ENCODE measurements at regions not wholly inside any gene's neighbourhood (a gene's known extent, or its start where the extent isn't known, plus 50 kb on each side); places are given as distances from the start of the nearest gene placed in this dataset.

DNA sequence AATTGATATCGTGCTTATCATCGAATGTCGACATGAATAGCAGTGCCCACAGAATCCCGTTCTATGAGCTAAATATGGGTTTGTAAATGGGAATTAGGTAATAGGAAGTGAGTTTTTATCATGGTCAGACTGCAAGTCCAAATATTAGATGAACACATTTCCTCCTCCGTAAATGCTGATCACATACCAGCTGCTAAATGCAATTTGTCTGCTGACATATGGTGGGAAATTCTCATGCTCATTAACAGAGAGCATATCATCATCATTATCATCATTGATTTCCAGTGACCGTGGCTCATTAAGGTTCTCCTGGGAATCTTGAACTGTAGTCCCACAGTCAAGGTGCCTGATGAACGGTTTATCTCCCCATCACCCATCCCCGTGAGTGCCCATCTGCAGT, 998.8 kb upstream of the TMEM132C start:
- no peak for DNase-seq

- no peak for DNase-seq
Observed at GRCh38 chr12:127268706-127269425, 998.1 kb upstream of the TMEM132C start.

DNA sequence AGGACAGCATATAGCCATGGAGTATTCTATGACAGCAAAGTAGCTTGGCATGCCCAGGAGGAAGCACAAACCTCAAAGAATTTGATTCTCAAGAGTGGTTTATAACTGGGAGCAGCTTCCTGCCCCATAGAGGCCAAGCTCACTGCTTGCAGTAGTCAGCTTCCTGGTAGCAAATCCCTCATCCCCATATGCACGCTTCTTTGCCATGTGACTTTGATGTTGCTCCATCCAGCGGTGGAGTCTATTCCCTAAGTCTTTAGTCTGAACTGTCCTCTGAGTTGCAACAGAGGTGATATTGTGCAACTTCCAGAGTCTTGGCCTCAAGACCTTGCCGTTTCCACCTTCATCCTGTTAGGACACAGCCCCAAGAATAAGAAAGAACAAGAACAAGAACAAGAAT, 996.8 kb upstream of the TMEM132C start:
- DNase-seq, result peak; percentile 81 to 84

GRCh38 chr12:127271776-127272175, 995.2 kb upstream of the TMEM132C start:
- no peak for DNase-seq

DNA sequence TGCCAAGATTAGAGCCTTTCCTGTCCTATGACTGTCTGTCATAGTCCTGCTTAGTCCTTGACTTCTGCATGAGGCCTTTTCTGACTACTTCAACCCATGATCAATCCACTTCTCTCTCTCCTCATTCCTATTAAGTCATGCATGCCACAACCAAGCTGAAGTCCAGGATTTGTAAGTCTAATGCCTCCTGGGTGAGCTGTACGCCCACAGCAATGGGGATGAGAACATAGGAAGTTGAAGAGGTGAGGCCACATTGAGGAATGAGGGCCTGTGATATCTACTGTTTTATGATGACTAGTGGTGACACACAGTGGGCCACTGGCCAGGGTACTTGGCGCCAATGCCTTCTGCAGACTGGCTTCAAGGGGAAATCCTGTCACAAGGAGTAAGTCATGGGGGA, 994.1 kb upstream of the TMEM132C start:
- DNase-seq, result peak; percentile 59 to 81

DNA sequence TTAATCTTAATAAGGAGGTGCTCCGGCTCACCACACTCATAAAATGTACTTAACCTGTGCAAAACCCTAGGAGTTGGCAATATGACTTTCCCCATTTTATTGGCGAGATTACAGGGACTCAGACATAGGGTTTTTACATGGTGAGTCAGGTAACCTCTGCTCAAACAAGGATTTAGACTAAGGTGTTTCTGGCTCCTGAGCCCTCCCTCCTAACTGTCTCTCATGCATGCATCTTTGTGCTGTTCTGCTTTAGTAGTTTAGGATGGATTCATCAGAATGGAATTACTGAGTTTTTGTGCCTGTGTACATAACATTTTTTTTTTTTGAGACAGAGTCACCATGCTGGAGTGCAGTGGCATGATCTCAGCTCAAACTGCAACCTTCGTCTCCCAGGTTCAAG, 993.3 kb upstream of the TMEM132C start:
- no peak for DNase-seq

GRCh38 chr12:127275416-127275815, 991.6 kb upstream of the TMEM132C start:
- peak in 1 of 2 donors; percentile 35 for DNase-seq

- no peak for DNase-seq
Observed at GRCh38 chr12:127277882-127278281, 989.1 kb upstream of the TMEM132C start.

GRCh38 chr12:127278351-127278750, 988.6 kb upstream of the TMEM132C start:
- DNase-seq, result no peak

DNA sequence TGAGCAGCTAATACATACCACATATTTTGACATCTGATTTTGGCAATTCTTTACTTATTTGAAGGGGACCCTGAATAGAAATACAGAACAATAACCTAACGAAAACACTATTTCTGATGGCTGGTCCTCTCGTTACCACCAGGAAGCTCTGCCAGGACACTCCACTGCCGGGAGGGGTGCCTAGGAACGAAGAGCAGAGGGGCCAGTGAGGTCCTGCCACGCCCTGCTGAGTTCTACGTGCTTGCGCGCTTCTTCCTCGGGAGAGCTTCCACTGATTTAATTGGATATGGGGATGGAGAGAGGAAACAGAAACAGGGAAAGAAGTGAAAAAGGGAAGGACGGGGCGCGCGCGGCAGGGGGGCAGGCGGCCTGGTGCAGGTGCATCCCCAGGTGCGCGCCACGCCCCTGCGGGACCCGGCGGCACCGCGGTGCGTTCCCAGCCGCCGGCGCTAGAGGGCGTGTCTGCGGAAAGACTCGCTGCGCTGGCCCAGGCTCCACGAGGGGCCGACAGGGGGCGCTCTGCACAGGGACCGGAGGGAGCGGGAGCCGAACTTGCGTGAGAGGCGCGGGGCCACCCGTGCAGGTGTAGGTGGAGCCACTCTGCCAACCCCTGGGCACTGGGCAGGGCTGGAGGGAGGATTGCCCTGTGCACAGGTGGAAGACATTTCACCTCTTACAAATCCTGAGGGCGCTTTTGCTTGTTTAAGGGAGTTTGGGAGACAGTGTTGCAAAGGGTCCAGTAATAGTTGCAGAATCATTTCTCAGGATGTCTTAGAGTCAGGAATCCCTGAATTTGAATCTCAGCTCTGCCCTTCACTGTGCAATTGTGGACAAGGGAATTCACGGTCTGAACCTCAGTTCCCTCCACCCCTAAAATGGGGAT, 986.3 kb upstream of the TMEM132C start:
- DNase-seq, result peak in 1 of 2 donors; percentile 63

- no peak for DNase-seq
Observed at GRCh38 chr12:127282786-127283565, 984.0 kb upstream of the TMEM132C start.

DNA sequence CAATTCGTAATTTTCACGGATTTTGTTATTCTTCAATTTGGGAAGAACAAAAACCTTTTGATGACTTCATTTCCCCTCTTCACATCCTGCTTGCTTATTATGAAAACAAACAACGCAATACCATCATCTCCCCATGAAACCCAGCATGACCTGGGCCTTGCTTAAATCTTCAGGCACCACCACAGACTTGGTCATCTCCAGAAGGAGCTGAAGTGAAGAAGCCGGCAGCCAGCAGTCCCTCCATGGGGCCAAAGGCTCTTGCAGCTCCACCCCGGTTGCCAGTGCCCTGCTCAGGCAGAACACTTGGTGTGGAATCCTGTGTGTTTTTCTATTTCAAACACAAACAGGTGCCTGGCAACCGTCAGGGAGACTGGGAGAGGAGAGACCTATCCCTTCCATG, 982.9 kb upstream of the TMEM132C start:
- peak in 1 of 2 donors; percentile 17 for DNase-seq

- DNase-seq, result no peak
Observed at GRCh38 chr12:127284870-127285431, 982.0 kb upstream of the TMEM132C start.

DNA sequence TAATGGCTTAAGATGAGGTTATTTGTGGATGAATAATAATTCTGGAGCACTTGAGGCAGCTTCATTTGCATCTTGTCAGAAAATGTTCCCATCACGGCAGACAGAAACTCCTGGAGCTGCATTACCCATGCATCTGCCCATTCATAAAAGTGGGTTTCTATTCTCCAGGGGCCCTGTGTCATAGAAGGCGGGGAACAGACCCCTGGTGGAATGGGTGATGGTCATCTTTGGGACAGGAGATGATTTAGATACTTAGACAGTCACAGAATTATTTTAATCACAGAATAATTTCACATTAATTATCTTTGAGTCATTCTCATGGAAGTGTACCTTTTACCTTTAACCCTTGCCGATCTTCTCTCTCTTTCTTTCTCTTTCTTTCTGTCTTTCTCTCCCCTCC, 980.7 kb upstream of the TMEM132C start:
- DNase-seq, result no peak

DNA sequence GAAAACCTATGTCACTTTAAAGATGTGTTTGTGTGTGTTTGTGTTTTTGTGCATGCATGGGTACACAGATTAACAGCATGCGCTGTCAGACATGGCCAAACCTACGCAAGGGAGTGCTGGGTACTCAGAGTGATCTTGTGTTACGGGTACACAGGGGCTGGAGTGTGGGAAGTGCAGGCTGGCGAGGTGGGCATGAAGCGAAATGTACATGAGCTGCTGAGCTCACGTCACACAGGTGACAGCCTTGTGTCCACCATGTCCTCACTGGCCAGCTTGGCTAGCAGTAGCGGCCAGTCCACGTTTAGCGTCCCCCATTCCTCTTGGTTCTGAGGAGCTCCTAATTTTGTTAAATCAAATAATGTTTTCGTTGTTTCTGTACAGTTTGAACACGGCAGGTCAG, 979.7 kb upstream of the TMEM132C start:
- DNase-seq, result no peak

DNA sequence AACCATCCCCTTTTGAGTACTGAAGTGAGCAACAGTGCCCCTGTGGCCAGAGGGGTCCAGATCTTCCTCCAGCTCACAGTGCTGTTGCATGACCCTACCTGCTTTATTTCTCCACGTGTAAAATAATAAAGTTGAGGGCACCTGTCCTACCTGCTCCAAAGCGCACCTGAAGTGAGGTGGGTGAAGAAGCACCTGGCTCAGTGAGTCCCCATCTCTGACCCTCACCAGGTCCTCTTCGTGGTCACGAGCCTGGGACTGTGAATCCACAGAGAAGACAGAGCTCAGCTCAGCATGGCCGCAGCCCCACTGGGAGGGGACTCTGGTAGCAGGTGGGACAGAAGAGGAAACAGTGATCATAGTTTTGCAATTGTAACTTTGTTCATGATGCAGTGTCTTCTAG, 976.7 kb upstream of the TMEM132C start:
- DNase-seq, result no peak

DNA sequence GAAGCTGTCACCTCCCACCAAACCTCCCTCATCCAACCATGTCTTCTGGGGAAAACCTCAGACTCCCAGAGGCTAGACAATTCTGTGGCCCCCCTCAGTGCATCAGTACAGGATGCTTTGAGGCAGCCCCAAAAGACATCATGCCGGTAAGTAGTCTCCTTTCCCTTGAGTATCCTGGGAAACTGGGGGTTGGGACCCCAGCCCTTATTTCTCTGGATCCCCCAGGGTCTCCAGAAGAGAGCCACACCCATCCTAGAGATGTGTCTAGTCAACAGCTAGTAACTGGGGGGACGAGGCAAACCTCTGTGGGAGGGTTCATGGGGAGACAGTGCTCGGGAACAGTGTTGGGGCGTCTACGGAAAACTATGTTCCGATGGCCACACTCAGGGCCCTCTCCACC, 974.2 kb upstream of the TMEM132C start:
- no peak for DNase-seq

- DNase-seq, result peak in 1 of 2 donors; percentile 66
Observed at GRCh38 chr12:127293507-127294310, 973.3 kb upstream of the TMEM132C start.

GRCh38 chr12:127294651-127295210, 972.2 kb upstream of the TMEM132C start:
- no peak for DNase-seq

DNA sequence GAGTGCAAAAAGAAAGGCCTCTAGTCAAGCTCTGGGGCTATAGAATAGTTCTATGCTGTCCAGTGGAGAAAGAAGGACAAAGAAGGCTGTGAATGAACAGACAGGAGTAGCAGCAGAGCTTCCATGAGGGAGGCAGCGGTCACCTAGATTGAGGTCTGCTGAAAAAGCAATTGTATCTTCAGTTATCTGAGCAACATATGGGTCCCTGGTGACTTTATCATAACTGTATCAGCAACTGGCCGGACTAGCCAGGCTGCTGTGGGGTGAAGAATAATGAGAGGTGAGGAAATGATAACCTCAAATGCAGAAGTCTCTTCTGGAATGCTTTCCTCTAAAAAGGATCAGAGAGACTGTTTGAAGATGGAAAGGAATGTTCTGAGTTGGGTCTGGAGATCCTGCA, 971.3 kb upstream of the TMEM132C start:
- no peak for DNase-seq

GRCh38 chr12:127296591-127296990, 970.4 kb upstream of the TMEM132C start:
- no peak for DNase-seq

- DNase-seq, result no peak
Observed at GRCh38 chr12:127297327-127297726, 969.6 kb upstream of the TMEM132C start.
